H9 (cell line): ENCODE measurements at regions not wholly inside any gene's neighbourhood (a gene's known extent, or its start where the extent isn't known, plus 50 kb on each side); places are given as distances from the start of the nearest gene placed in this dataset.

Experiments used
- DNase-seq: peaks from one replicate; pipeline ENCODE4 v3.0.0-alpha.2; 2017
- H2AFZ ChIP-seq: one replicate; pipeline ENCODE4 v1.6.1; 2013; ENCODE audit warnings: mild to moderate bottlenecking, low read length, control low read depth, moderate library complexity
- H2AK5ac ChIP-seq: 2 replicates; pipeline ENCODE4 v1.6.1; 2013; ENCODE audit warnings: low read length, control low read depth, mixed read lengths; ENCODE audit not compliant: insufficient read length
- H2BK120ac ChIP-seq: one replicate; pipeline ENCODE4 v1.6.1; 2013; ENCODE audit warnings: low read depth, mild to moderate bottlenecking, low read length, control low read depth, inconsistent platforms; ENCODE audit not compliant: poor library complexity, severe bottlenecking
- H2BK12ac ChIP-seq: 2 replicates; pipeline ENCODE4 v1.6.1; 2013; ENCODE audit warnings: low read length, control low read depth, mixed read lengths, low read depth; ENCODE audit not compliant: insufficient read length
- H2BK15ac ChIP-seq: 2 replicates; pipeline ENCODE4 v1.6.1; 2013; ENCODE audit warnings: low read depth, low read length, control low read depth
- H2BK20ac ChIP-seq: one replicate; pipeline ENCODE4 v1.6.1; 2013; ENCODE audit warnings: low read depth, mild to moderate bottlenecking, low read length, control low read depth, inconsistent platforms; ENCODE audit not compliant: poor library complexity, severe bottlenecking
- H2BK5ac ChIP-seq: 2 replicates; pipeline ENCODE4 v1.6.1; 2013; ENCODE audit warnings: low read length, control low read depth, mixed read lengths; ENCODE audit not compliant: insufficient read length
- H3K14ac ChIP-seq: 2 replicates; pipeline ENCODE4 v1.6.1; 2013; ENCODE audit warnings: low read length, control low read depth; ENCODE audit not compliant: insufficient read depth
- H3K18ac ChIP-seq: 2 replicates; pipeline ENCODE4 v1.6.1; 2013; ENCODE audit warnings: low read depth, mild to moderate bottlenecking, mixed read lengths, low read length, control low read depth; ENCODE audit not compliant: insufficient read length
- H3K23ac ChIP-seq: 2 replicates; pipeline ENCODE4 v1.6.1; 2013; ENCODE audit warnings: low read length, control low read depth, mixed read lengths, low read depth; ENCODE audit not compliant: insufficient read length
- H3K23me2 ChIP-seq: 2 replicates; pipeline ENCODE4 v1.6.1; 2013; ENCODE audit warnings: low read depth, mild to moderate bottlenecking, mixed read lengths, low read length, control low read depth; ENCODE audit not compliant: insufficient read length, poor library complexity, severe bottlenecking
- H3K27ac ChIP-seq: 2 replicates; pipeline ENCODE4 v1.5.1; 2013; ENCODE audit warnings: low read length, control low read depth, mixed read lengths, low read depth; ENCODE audit not compliant: insufficient read length
- H3K27me3 ChIP-seq: 2 replicates; pipeline ENCODE4 v1.6.1; 2013; ENCODE audit warnings: low read length, control low read depth, inconsistent platforms; ENCODE audit not compliant: insufficient read depth
- H3K4ac ChIP-seq: 2 replicates; pipeline ENCODE4 v1.6.1; 2013; ENCODE audit warnings: low read depth, mild to moderate bottlenecking, control low read depth, inconsistent platforms, low read length, moderate library complexity
- H3K4me1 ChIP-seq: 2 replicates; pipeline ENCODE4 v1.6.1; 2013; ENCODE audit warnings: low read length, control low read depth, inconsistent platforms; ENCODE audit not compliant: insufficient read depth
- H3K4me2 ChIP-seq: 2 replicates; pipeline ENCODE4 v1.6.1; 2013; ENCODE audit warnings: low read length, control low read depth, mixed read lengths; ENCODE audit not compliant: insufficient read length, insufficient read depth
- H3K56ac ChIP-seq: 2 replicates; pipeline ENCODE4 v1.6.1; 2013; ENCODE audit warnings: low read depth, mild to moderate bottlenecking, mixed read lengths, low read length, control low read depth; ENCODE audit not compliant: insufficient read length
- H3K79me1 ChIP-seq: 2 replicates; pipeline ENCODE4 v1.6.1; 2013; ENCODE audit warnings: low read depth, mild to moderate bottlenecking, moderate library complexity, low read length, control low read depth, inconsistent platforms; ENCODE audit not compliant: insufficient read depth, poor library complexity, severe bottlenecking
- H3K79me2 ChIP-seq: 2 replicates; pipeline ENCODE4 v1.6.1; 2013; ENCODE audit warnings: low read length, control low read depth, inconsistent platforms; ENCODE audit not compliant: insufficient read depth
- H3K9ac ChIP-seq: 2 replicates; pipeline ENCODE4 v1.6.1; 2013; ENCODE audit warnings: low read length, control low read depth, mixed read lengths; ENCODE audit not compliant: insufficient read length; ENCODE audit errors: extremely low read depth
- H3K9me3 ChIP-seq: one replicate; pipeline ENCODE4 v1.6.1; 2013; ENCODE audit warnings: low read depth, low read length, inconsistent platforms; ENCODE audit not compliant: control insufficient read depth
- H3T11ph ChIP-seq: one replicate; pipeline ENCODE4 v1.6.1; 2013; ENCODE audit warnings: mild to moderate bottlenecking, low read length, control low read depth, inconsistent platforms
- H4K20me1 ChIP-seq: one replicate; pipeline ENCODE4 v1.6.1; 2013; ENCODE audit not compliant: control insufficient read depth, insufficient read length, insufficient read depth
- H4K5ac ChIP-seq: 2 replicates; pipeline ENCODE4 v1.6.1; 2013; ENCODE audit warnings: low read depth, mild to moderate bottlenecking, mixed read lengths, low read length, control low read depth; ENCODE audit not compliant: insufficient read length
- H4K8ac ChIP-seq: replicated peaks from 2 replicates; pipeline ENCODE4 v1.6.1; 2013; ENCODE audit warnings: low read length, control low read depth, mixed read lengths, low read depth; ENCODE audit not compliant: insufficient read length
- H4K91ac ChIP-seq: 2 replicates; pipeline ENCODE4 v1.6.1; 2013; ENCODE audit warnings: low read depth, mild to moderate bottlenecking, moderate library complexity, mixed read lengths, low read length, control low read depth; ENCODE audit not compliant: insufficient read length
- H3K27ac Mint-ChIP-seq, 3 experiments: 2 replicates in 2 of 3; 3 replicates in 1 of 3; pipeline ENCODE4 v1.8.0; 2020 to 2021; ENCODE audit warnings: mixed read lengths in 3 of 3, mild to moderate bottlenecking in 1 of 3, moderate library complexity in 1 of 3
- H3K27me3 Mint-ChIP-seq: 2 replicates; pipeline ENCODE4 v1.8.0; 2021; ENCODE audit warnings: low read depth, mild to moderate bottlenecking, moderate library complexity, mixed read lengths
- H3K36me3 Mint-ChIP-seq, 3 experiments: 2 replicates in 2 of 3; 3 replicates in 1 of 3; pipeline ENCODE4 v1.8.0; 2020 to 2021; ENCODE audit warnings: low read depth in 3 of 3, mixed read lengths in 3 of 3; ENCODE audit not compliant: insufficient read depth in 1 of 3
- H3K4me1 Mint-ChIP-seq, 2 experiments: 2 replicates each; pipeline ENCODE4 v1.8.0; 2020; ENCODE audit warnings: mixed read lengths in 2 of 2
- H3K4me3 Mint-ChIP-seq, 2 experiments: 2 replicates in 1 of 2; 3 replicates in 1 of 2; pipeline ENCODE4 v1.8.0; 2020 to 2021; ENCODE audit warnings: mild to moderate bottlenecking in 2 of 2, mixed read lengths in 2 of 2, moderate library complexity in 1 of 2
- H3K9me3 Mint-ChIP-seq, 2 experiments: 2 replicates in 1 of 2; 3 replicates in 1 of 2; pipeline ENCODE4 v1.8.0; 2020; ENCODE audit warnings: mild to moderate bottlenecking in 2 of 2, mixed read lengths in 2 of 2, moderate library complexity in 1 of 2
- WGBS: extraction: QIAGEN DNeasy Blood & Tissue Kit; methylation state at CpG from one replicate; pipeline ENCODE4 v1.1.7; 2013; ENCODE audit warnings: missing lambda C conversion rate, low lambda C conversion rate, mixed read lengths; ENCODE audit not compliant: insufficient read length; ENCODE audit errors: extremely low coverage; 5-methylcytosine and 5-hydroxymethylcytosine counted together
- TF ChIP-seq, protein P1 (sequence below): fragments of 200-600 bp; sonication (generic); conservative IDR thresholded peaks from 3 replicates; pipeline ENCODE4 v1.8.0; 2021; ENCODE audit warnings: antibody characterized with exemption, mild to moderate bottlenecking

DNA sequence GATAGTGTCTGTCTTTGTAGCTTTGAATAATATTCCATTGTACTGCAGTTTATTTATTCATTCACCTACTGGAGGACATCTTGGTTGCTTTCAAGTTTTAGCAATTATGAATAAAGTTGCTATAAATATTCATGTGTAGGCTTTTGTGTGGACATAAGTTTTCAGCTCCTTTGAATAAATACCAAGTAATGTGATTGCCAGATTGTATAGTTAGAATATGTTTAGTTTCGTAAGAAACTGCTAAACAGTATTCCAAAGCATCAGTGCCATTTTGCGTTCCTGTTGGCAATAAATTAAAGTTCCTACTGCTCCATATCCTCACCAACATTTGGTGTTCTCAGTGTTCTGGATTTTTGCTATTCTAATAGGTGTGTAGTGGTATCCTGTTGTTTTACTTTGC lies 311.7 kb upstream of the FMN2 start:
- Histone ChIP-seq H3K18ac (no peak overlapping the region), H3K9ac (no peak overlapping the region), H3K4ac (no peak overlapping the region), H3K23ac (no peak overlapping the region), H3K79me1 (no peaks in the 10 kb centered on the region), H2AFZ (no peak overlapping the region), H3K79me2 (no peaks in the 10 kb centered on the region), H3K4me2 (no peak overlapping the region), H3K56ac (no peak overlapping the region), H2BK120ac (no peak overlapping the region), H3T11ph (no peak overlapping the region), H4K20me1 (no peaks in the 10 kb centered on the region), H2BK12ac (no peak overlapping the region), H3K27me3 (no peaks in the 10 kb centered on the region), H3K27ac (no peak overlapping the region), H2BK20ac (no peak overlapping the region), H4K8ac (no peak overlapping the region), H3K14ac (no peak overlapping the region), H4K91ac (no peak overlapping the region), H3K9me3 (no peaks in the 10 kb centered on the region), H2AK5ac (no peak overlapping the region), H3K4me1 (no peaks in the 10 kb centered on the region), H2BK5ac (no peak overlapping the region), H4K5ac (no peak overlapping the region), H2BK15ac (no peak overlapping the region), H3K23me2 (no peaks in the 10 kb centered on the region)
- Mint-ChIP-seq H3K9me3 (no peaks in the 10 kb centered on the region), H3K27ac (no peak overlapping the region), H3K4me1 (no peaks in the 10 kb centered on the region), H3K27me3 (no peaks in the 10 kb centered on the region), H3K4me3 (no peak overlapping the region), H3K36me3 (peaks cover 0 to 4% (median 4%) of the 10 kb centered on the region in 3 experiments; a peak in 2 of 7 replicates)
- no CpG with 5 or more reads among the region's 2 CpGs for WGBS
- no peak for DNase-seq
- TF ChIP-seq, protein P1, sequence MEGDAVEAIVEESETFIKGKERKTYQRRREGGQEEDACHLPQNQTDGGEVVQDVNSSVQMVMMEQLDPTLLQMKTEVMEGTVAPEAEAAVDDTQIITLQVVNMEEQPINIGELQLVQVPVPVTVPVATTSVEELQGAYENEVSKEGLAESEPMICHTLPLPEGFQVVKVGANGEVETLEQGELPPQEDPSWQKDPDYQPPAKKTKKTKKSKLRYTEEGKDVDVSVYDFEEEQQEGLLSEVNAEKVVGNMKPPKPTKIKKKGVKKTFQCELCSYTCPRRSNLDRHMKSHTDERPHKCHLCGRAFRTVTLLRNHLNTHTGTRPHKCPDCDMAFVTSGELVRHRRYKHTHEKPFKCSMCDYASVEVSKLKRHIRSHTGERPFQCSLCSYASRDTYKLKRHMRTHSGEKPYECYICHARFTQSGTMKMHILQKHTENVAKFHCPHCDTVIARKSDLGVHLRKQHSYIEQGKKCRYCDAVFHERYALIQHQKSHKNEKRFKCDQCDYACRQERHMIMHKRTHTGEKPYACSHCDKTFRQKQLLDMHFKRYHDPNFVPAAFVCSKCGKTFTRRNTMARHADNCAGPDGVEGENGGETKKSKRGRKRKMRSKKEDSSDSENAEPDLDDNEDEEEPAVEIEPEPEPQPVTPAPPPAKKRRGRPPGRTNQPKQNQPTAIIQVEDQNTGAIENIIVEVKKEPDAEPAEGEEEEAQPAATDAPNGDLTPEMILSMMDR = no peak
